ENCODE measurements at regions not wholly inside any gene's neighbourhood (a gene's known extent, or its start where the extent isn't known, plus 50 kb on each side); places are given as distances from the start of the nearest gene placed in this dataset.

DNA sequence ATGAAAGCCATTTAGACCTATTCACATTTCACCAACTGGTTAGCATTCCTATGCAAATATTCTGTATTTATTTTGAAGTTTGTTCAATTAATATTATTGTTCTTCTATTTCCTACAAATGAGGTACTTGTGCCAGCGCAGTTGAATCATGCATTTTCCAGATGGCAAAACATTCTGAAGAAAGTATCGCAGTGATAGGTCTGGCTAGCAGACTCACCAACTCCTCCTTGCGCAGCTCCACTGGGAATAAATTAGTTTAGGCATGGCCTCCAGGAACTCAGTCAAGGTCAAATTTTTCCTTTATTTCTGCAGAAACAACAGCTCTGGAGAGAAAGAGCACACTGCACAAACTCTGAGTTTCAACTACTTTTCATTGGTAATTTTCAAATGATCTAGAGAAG is 437.7 kb downstream of the COL12A1 start:
- no peak for TF ChIP-seq EZH2 (IDR thresholded peaks at IDR 0.05; ENCODE audit: low read depth, unreplicated experiment)
- TF ChIP-seq, protein P1, sequence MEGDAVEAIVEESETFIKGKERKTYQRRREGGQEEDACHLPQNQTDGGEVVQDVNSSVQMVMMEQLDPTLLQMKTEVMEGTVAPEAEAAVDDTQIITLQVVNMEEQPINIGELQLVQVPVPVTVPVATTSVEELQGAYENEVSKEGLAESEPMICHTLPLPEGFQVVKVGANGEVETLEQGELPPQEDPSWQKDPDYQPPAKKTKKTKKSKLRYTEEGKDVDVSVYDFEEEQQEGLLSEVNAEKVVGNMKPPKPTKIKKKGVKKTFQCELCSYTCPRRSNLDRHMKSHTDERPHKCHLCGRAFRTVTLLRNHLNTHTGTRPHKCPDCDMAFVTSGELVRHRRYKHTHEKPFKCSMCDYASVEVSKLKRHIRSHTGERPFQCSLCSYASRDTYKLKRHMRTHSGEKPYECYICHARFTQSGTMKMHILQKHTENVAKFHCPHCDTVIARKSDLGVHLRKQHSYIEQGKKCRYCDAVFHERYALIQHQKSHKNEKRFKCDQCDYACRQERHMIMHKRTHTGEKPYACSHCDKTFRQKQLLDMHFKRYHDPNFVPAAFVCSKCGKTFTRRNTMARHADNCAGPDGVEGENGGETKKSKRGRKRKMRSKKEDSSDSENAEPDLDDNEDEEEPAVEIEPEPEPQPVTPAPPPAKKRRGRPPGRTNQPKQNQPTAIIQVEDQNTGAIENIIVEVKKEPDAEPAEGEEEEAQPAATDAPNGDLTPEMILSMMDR (conservative IDR thresholded peaks at IDR 0.05; ENCODE audit: low read depth in 2 of 2): no peak
- no peak for TF ChIP-seq POLR2AphosphoS5 (IDR thresholded peaks at IDR 0.05; ENCODE audit: low read depth)
- no peak for TF ChIP-seq EZH2phosphoT487 (IDR thresholded peaks at IDR 0.05; ENCODE audit: unreplicated experiment)
- TF ChIP-seq ZNF114 (CRISPR knock-in tag; IDR thresholded peaks at IDR 0.05): no peak
- no peak for TF ChIP-seq JUNB (IDR thresholded peaks at IDR 0.05; ENCODE audit: unreplicated experiment)
- TF ChIP-seq, protein P2, sequence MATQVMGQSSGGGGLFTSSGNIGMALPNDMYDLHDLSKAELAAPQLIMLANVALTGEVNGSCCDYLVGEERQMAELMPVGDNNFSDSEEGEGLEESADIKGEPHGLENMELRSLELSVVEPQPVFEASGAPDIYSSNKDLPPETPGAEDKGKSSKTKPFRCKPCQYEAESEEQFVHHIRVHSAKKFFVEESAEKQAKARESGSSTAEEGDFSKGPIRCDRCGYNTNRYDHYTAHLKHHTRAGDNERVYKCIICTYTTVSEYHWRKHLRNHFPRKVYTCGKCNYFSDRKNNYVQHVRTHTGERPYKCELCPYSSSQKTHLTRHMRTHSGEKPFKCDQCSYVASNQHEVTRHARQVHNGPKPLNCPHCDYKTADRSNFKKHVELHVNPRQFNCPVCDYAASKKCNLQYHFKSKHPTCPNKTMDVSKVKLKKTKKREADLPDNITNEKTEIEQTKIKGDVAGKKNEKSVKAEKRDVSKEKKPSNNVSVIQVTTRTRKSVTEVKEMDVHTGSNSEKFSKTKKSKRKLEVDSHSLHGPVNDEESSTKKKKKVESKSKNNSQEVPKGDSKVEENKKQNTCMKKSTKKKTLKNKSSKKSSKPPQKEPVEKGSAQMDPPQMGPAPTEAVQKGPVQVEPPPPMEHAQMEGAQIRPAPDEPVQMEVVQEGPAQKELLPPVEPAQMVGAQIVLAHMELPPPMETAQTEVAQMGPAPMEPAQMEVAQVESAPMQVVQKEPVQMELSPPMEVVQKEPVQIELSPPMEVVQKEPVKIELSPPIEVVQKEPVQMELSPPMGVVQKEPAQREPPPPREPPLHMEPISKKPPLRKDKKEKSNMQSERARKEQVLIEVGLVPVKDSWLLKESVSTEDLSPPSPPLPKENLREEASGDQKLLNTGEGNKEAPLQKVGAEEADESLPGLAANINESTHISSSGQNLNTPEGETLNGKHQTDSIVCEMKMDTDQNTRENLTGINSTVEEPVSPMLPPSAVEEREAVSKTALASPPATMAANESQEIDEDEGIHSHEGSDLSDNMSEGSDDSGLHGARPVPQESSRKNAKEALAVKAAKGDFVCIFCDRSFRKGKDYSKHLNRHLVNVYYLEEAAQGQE (IDR thresholded peaks at IDR 0.05; ENCODE audit: unreplicated experiment): no peak

All from GM23338 (cell line).